OCI-LY7 (cell line): ENCODE measurements at regions not wholly inside any gene's neighbourhood (a gene's known extent, or its start where the extent isn't known, plus 50 kb on each side); places are given as distances from the start of the nearest gene placed in this dataset.

Experiments
- BruUV-seq: library from RNA; stranded (reverse); fragments of 400-500 nt; replicated peaks from 2 replicates; lab custom pipeline; 2021; lab: Mats Ljungman, UMichigan
- CTCF ChIA-PET: fragments of 300-600 bp; sonication (Branson Sonifier 250); formaldehyde crosslinking; loops from one replicate; lab custom pipeline; 2022; ENCODE audit warnings: antibody characterized with exemption; ENCODE audit not compliant: unreplicated experiment; lab: Charles Lee
- POLR2A ChIA-PET: fragments of 300-600 bp; sonication (Branson Sonifier 250); formaldehyde crosslinking; loops from one replicate; lab custom pipeline; 2022; ENCODE audit warnings: antibody characterized with exemption; lab: Charles Lee
- DNase-seq: peaks from one replicate; pipeline ENCODE4 v3.0.0-alpha.2; 2015; ENCODE audit warnings: low spot score
- H2AFZ ChIP-seq: fragments of 200-600 bp; sonication (generic), shearing (Covaris generic); 2 replicates; pipeline ENCODE4 v1.6.1; 2014; ENCODE audit warnings: mild to moderate bottlenecking, antibody characterized with exemption, low read length, moderate library complexity
- H3K27ac ChIP-seq: fragments of 200-600 bp; sonication (generic); 2 replicates; pipeline ENCODE4 v1.5.1; 2014; ENCODE audit warnings: mixed run types, low read depth, mild to moderate bottlenecking, moderate library complexity, low read length, inconsistent platforms; ENCODE audit not compliant: poor library complexity, severe bottlenecking
- H3K36me3 ChIP-seq: fragments of 200-600 bp; sonication (generic); 2 replicates; pipeline ENCODE4 v1.6.1; 2014; ENCODE audit warnings: mild to moderate bottlenecking, antibody characterized with exemption, low read length, moderate library complexity, mixed read lengths; ENCODE audit not compliant: insufficient read depth
- H3K4me1 ChIP-seq: fragments of 200-600 bp; sonication (generic); 2 replicates; pipeline ENCODE4 v1.5.1; 2014; ENCODE audit warnings: mild to moderate bottlenecking, low read length; ENCODE audit not compliant: insufficient read depth, poor library complexity, severe bottlenecking
- H3K4me2 ChIP-seq: fragments of 200-600 bp; sonication (generic); 2 replicates; pipeline ENCODE4 v1.6.1; 2014; ENCODE audit warnings: mild to moderate bottlenecking, low read length
- H3K4me3 ChIP-seq: fragments of 200-600 bp; sonication (generic); 2 replicates; pipeline ENCODE4 v1.5.1; 2014; ENCODE audit warnings: mild to moderate bottlenecking, low read depth, low read length; ENCODE audit not compliant: poor library complexity, severe bottlenecking
- H3K79me2 ChIP-seq: fragments of 200-600 bp; sonication (generic); 2 replicates; pipeline ENCODE4 v1.6.1; 2016; ENCODE audit warnings: low read depth, mild to moderate bottlenecking, low read length, moderate library complexity, mixed read lengths; ENCODE audit not compliant: insufficient read depth
- H3K9me2 ChIP-seq: fragments of 200-600 bp; sonication (generic); 2 replicates; pipeline ENCODE4 v1.6.1; 2016; ENCODE audit warnings: mild to moderate bottlenecking, low read length, mixed read lengths; ENCODE audit not compliant: insufficient read depth
- H3K9me3 ChIP-seq: fragments of 200-600 bp; sonication (generic); 2 replicates; pipeline ENCODE4 v1.6.1; 2014; ENCODE audit warnings: mild to moderate bottlenecking, mixed run types, low read length, mixed read lengths
- H4K20me1 ChIP-seq: fragments of 200-600 bp; sonication (generic); 2 replicates; pipeline ENCODE4 v1.6.1; 2014; ENCODE audit warnings: mild to moderate bottlenecking, antibody characterized with exemption, low read length, moderate library complexity, mixed read lengths; ENCODE audit not compliant: insufficient read depth
- EZH2phosphoT487 ChIP-seq: fragments of 200-600 bp; sonication (generic); IDR thresholded peaks from 2 replicates; pipeline ENCODE4 v1.6.1; 2018; ENCODE audit warnings: low read depth, borderline replicate concordance, mild to moderate bottlenecking, mixed run types, antibody characterized with exemption, low read length, moderate library complexity, mixed read lengths
- intact Hi-C: fragments of 100-400 bp; cut with micrococcal nuclease; formaldehyde crosslinking; loops from one replicate; pipeline ENCODE4 v1.10.0; 2022; ENCODE audit not compliant: unreplicated experiment
- TF ChIP-seq, protein P1 (sequence below): fragments of 200-600 bp; sonication (generic); conservative IDR thresholded peaks from 2 replicates; pipeline ENCODE4 v1.5.1; 2014; ENCODE audit warnings: mild to moderate bottlenecking, antibody characterized with exemption, low read length, moderate library complexity, mixed read lengths

GRCh38 chrX:40434443-40434842, 146.3 kb upstream of the ATP6AP2 start:
- H3K9me2 ChIP-seq, result no peaks in the 10 kb centered on the region
- H4K20me1 ChIP-seq, result no peaks in the 10 kb centered on the region
- H3K4me1 ChIP-seq, result no peaks in the 10 kb centered on the region
- intact Hi-C loops, result no loop called here
- DNase-seq, result no peak
- no peaks in the 10 kb centered on the region for H3K36me3 ChIP-seq
- no peak for TF ChIP-seq EZH2phosphoT487
- TF ChIP-seq, protein P1, sequence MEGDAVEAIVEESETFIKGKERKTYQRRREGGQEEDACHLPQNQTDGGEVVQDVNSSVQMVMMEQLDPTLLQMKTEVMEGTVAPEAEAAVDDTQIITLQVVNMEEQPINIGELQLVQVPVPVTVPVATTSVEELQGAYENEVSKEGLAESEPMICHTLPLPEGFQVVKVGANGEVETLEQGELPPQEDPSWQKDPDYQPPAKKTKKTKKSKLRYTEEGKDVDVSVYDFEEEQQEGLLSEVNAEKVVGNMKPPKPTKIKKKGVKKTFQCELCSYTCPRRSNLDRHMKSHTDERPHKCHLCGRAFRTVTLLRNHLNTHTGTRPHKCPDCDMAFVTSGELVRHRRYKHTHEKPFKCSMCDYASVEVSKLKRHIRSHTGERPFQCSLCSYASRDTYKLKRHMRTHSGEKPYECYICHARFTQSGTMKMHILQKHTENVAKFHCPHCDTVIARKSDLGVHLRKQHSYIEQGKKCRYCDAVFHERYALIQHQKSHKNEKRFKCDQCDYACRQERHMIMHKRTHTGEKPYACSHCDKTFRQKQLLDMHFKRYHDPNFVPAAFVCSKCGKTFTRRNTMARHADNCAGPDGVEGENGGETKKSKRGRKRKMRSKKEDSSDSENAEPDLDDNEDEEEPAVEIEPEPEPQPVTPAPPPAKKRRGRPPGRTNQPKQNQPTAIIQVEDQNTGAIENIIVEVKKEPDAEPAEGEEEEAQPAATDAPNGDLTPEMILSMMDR, result no peak
- no peak overlapping the region for H3K27ac ChIP-seq
- H3K4me3 ChIP-seq, result no peak overlapping the region
- no peak overlapping the region for H3K4me2 ChIP-seq
- H3K79me2 ChIP-seq, result no peaks in the 10 kb centered on the region
- no peak overlapping the region for H2AFZ ChIP-seq
- ChIA-PET POLR2A (no interaction called here), CTCF (no interaction called here)
- no TSS peak for BruUV-seq
- no peaks in the 10 kb centered on the region for H3K9me3 ChIP-seq

- TF ChIP-seq, protein P1, result no peak
- no peak for TF ChIP-seq EZH2phosphoT487
- intact Hi-C loops, result no loop called here
- no peak overlapping the region for H3K4me2 ChIP-seq
- ChIA-PET POLR2A (no interaction called here), CTCF (no interaction called here)
- no peaks in the 10 kb centered on the region for H3K36me3 ChIP-seq
- no peaks in the 10 kb centered on the region for H3K9me2 ChIP-seq
- no peak overlapping the region for H3K27ac ChIP-seq
- no peaks in the 10 kb centered on the region for H3K4me1 ChIP-seq
- DNase-seq, result no peak
- BruUV-seq, result no TSS peak
- H2AFZ ChIP-seq, result no peak overlapping the region
- H4K20me1 ChIP-seq, result no peaks in the 10 kb centered on the region
- H3K9me3 ChIP-seq, result no peaks in the 10 kb centered on the region
- H3K4me3 ChIP-seq, result no peak overlapping the region
- no peaks in the 10 kb centered on the region for H3K79me2 ChIP-seq
These were observed 147.6 kb upstream of the ATP6AP2 start for GRCh38 chrX:40433160-40433559.

DNA sequence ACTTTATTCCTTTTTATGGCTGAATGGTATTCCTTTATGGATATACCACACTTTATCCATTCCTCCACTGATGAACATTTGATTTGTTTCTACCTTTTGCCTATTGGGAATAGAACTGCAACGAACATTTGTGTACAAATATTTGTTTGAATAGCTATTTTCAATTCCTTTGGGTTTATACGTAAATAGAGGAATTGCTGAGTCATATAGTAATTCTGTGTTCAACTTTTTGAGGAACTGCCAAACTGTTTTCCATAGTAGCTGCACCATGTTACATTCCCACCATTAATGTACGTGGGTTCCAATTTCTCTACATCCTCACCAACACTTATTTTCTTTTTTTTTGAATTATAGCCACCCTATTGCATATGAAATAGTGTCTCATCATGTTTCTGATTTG, 156.5 kb upstream of the ATP6AP2 start:
- Histone ChIP-seq H3K4me2 (no peak overlapping the region), H3K9me2 (no peaks in the 10 kb centered on the region), H3K27ac (no peak overlapping the region), H3K4me1 (no peaks in the 10 kb centered on the region), H3K36me3 (no peaks in the 10 kb centered on the region), H3K79me2 (no peaks in the 10 kb centered on the region), H3K4me3 (no peak overlapping the region), H4K20me1 (no peaks in the 10 kb centered on the region), H3K9me3 (no peaks in the 10 kb centered on the region), H2AFZ (no peak overlapping the region)
- no TSS peak for BruUV-seq
- ChIA-PET POLR2A (no interaction called here), CTCF (no interaction called here)
- no peak for TF ChIP-seq EZH2phosphoT487
- TF ChIP-seq, protein P1, result no peak
- DNase-seq, result no peak
- intact Hi-C loops, result no loop called here
